Osteoblast (primary cell): ENCODE measurements at regions not wholly inside any gene's neighbourhood (a gene's known extent, or its start where the extent isn't known, plus 50 kb on each side); places are given as distances from the start of the nearest gene placed in this dataset.
A peak's percentile ranks its signal among the peaks of the same experiment; 100 is the strongest.

Experiments
- DNase-seq: peaks from one replicate; pipeline ENCODE4 v3.0.0; 2011; ENCODE audit warnings: low spot score, mixed read lengths; ENCODE audit not compliant: insufficient read length; ENCODE audit errors: missing footprints
- H2AFZ ChIP-seq: 2 replicates; pipeline ENCODE4 v1.6.0; 2011; ENCODE audit warnings: mild to moderate bottlenecking, low read length
- H3K27ac ChIP-seq: 2 replicates; pipeline ENCODE4 v1.5.1; 2011; ENCODE audit warnings: mild to moderate bottlenecking, low read depth, low read length, moderate library complexity
- H3K27me3 ChIP-seq: 2 replicates; pipeline ENCODE4 v1.6.0; 2012; ENCODE audit warnings: mild to moderate bottlenecking, control low read depth, inconsistent platforms, low read length, moderate library complexity; ENCODE audit not compliant: insufficient read depth
- H3K36me3 ChIP-seq: 2 replicates; pipeline ENCODE4 v1.5.1; 2011; ENCODE audit warnings: mild to moderate bottlenecking, low read length, control low read depth, moderate library complexity; ENCODE audit not compliant: insufficient read depth
- H3K4me1 ChIP-seq: 2 replicates; pipeline ENCODE4 v1.5.1; 2011; ENCODE audit warnings: mild to moderate bottlenecking, low read length, control low read depth, moderate library complexity; ENCODE audit not compliant: insufficient read depth
- H3K4me2 ChIP-seq: 2 replicates; pipeline ENCODE4 v1.6.0; 2011; ENCODE audit warnings: mild to moderate bottlenecking, low read length; ENCODE audit not compliant: insufficient read depth
- H3K4me3 ChIP-seq: fragments of 200-600 bp; sonication (generic); 3 replicates; pipeline ENCODE4 v1.5.1; 2012; ENCODE audit warnings: mild to moderate bottlenecking, low read length, inconsistent platforms; ENCODE audit not compliant: insufficient read depth
- H3K79me2 ChIP-seq: 2 replicates; pipeline ENCODE4 v1.6.0; 2012; ENCODE audit warnings: mild to moderate bottlenecking, low read length, control low read depth, inconsistent platforms; ENCODE audit not compliant: insufficient read depth
- H3K9me3 ChIP-seq: 2 replicates; pipeline ENCODE4 v1.5.1; 2011; ENCODE audit warnings: low read depth, low read length, control low read depth
- H4K20me1 ChIP-seq: 2 replicates; pipeline ENCODE4 v1.6.0; 2012; ENCODE audit warnings: mild to moderate bottlenecking, low read length, control low read depth; ENCODE audit not compliant: insufficient read depth
- CTCF ChIP-seq: IDR thresholded peaks from 2 replicates; pipeline ENCODE4 v1.5.1; 2011; ENCODE audit warnings: mild to moderate bottlenecking, low read depth, low read length, moderate library complexity; ENCODE audit errors: extremely low read depth

- no peaks in the 10 kb centered on the region for H3K9me3 ChIP-seq
- no peaks in the 10 kb centered on the region for H3K79me2 ChIP-seq
- H3K27me3 ChIP-seq = no peaks in the 10 kb centered on the region
- no peaks in the 10 kb centered on the region for H4K20me1 ChIP-seq
- no peak overlapping the region for H3K4me2 ChIP-seq
- no peak for DNase-seq
- no peaks in the 10 kb centered on the region for H3K36me3 ChIP-seq
- no peak overlapping the region for H3K4me3 ChIP-seq
- H3K27ac ChIP-seq = no peak overlapping the region
- H3K4me1 ChIP-seq = peaks cover 15% of the 10 kb centered on the region
- H2AFZ ChIP-seq = no peak overlapping the region
- TF ChIP-seq CTCF = no peak
Observed at GRCh38 chr15:89035658-89036057, 52.6 kb upstream of the ABHD2 start.

GRCh38 chr15:89038146-89038545 is 50.1 kb upstream of the ABHD2 start:
- no peak for DNase-seq
- no peak overlapping the region for H3K27ac ChIP-seq
- no peak overlapping the region for H3K4me2 ChIP-seq
- peak overlapping the region; percentile 41 for H2AFZ ChIP-seq
- H3K27me3 ChIP-seq = no peaks in the 10 kb centered on the region
- TF ChIP-seq CTCF = no peak
- no peaks in the 10 kb centered on the region for H4K20me1 ChIP-seq
- no peaks in the 10 kb centered on the region for H3K9me3 ChIP-seq
- H3K36me3 ChIP-seq = no peaks in the 10 kb centered on the region
- no peaks in the 10 kb centered on the region for H3K79me2 ChIP-seq
- no peak overlapping the region for H3K4me3 ChIP-seq
- peaks cover 30% of the 10 kb centered on the region for H3K4me1 ChIP-seq
